ENCODE measurements at regions not wholly inside any gene's neighbourhood (a gene's known extent, or its start where the extent isn't known, plus 50 kb on each side); places are given as distances from the start of the nearest gene placed in this dataset.

DNA sequence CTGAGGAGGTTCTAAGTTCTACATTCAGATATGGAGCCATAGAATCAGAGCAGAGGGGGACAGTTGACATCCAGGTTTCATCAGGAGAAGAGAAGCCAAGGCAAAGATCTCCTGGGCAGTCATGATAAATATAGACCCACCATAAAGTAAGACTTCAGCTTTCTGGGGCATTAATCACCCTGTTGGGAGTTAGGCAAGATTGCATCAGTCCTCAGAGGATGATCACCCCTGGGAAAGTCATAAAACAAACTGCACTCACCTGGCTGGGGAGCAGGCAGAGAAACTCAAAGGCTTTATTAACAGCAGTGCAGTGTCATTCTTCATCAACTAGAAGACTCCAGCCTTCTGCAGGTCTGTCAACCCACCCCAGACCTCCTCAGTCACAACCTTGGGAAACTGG, 301.3 kb upstream of the JARID2 start:
- no peak for DNase-seq (ENCODE audit: low read depth)

DNA sequence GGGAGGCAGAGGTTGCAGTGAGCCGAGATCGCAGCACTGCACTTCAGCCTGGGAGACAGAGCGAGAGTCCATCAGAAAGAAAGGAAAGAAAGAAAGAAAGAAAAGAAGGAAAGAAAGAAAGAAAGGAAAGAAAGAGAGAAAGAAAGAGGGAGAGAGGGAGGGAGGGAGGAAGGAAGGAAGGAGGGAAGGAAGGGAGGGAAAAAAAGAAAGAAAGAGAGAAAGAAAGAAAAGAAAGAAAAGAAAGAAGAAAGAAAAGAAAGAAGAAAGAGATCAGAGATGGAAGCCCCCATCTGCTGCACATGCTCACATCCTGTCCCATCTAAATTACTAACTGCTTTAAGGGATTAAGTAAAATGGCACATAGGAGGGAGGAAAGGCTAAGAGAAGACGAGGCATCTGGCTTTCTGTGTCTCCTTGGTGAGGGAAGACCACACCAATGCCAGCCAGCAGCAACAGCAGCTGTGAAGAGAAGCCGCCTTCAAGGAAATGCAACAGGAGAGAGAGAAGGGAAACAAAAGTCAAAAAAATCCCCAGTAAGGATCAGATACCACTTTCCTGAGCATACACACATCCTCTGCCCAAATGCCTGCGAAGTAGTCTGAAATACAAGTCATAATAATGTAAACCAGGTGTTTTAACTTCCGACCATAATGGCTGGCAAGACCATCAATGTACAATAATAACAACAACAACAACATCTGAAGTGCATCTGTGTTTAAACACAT, 300.2 kb upstream of the JARID2 start:
- no peak for DNase-seq (ENCODE audit: low read depth)

DNA sequence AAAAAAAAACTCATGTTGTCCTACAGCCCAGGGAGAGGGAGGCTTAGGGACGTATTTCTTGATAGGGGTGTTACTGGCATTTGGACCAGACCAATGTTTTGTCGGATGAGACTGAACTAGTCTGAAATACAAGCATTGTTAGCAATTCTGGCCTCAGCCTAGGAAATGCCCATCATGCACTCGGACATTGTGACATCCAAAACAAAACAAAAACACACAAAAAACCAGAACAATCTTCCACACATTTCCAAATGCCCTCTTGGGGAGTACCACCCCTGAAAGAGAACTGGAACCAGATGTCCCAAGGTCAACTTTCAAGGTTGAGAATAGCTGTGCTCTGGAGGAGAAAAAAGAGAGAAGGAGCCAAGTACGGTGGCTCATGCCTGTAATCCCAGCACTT, 299.1 kb upstream of the JARID2 start:
- no peak for DNase-seq (ENCODE audit: low read depth)

DNA sequence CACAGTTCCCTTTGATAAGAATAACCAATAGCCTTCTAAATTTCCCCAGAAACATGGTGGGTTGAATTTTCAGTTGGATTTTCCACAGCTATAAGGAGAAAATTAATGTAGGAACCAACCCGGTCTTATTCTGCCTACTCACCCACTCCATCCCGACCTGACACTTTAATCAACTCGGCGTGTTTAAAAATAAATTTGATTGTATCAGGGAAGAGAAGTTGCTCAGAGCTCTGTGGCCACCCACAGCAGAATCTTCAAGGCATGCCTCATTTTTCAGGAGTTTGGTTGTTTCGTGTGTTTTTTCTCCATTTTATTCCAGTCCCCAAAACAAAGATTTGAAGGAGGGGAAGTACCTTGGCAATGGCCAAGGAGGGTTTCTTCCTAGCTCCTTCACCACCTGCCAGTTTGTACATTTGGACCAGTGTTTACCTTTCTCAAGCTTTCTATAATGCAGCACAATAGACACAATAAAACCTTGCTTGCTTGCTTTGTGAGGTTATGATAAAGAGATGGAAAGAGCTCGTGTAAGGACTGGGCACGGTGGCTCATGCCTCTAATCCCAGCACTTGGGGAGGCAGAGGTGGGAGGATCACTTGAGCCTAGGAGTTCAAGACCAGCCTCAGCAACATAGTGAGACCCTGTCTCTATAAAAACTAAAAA, 297.2 kb upstream of the JARID2 start:
- DNase-seq (ENCODE audit: low read depth): no peak

DNA sequence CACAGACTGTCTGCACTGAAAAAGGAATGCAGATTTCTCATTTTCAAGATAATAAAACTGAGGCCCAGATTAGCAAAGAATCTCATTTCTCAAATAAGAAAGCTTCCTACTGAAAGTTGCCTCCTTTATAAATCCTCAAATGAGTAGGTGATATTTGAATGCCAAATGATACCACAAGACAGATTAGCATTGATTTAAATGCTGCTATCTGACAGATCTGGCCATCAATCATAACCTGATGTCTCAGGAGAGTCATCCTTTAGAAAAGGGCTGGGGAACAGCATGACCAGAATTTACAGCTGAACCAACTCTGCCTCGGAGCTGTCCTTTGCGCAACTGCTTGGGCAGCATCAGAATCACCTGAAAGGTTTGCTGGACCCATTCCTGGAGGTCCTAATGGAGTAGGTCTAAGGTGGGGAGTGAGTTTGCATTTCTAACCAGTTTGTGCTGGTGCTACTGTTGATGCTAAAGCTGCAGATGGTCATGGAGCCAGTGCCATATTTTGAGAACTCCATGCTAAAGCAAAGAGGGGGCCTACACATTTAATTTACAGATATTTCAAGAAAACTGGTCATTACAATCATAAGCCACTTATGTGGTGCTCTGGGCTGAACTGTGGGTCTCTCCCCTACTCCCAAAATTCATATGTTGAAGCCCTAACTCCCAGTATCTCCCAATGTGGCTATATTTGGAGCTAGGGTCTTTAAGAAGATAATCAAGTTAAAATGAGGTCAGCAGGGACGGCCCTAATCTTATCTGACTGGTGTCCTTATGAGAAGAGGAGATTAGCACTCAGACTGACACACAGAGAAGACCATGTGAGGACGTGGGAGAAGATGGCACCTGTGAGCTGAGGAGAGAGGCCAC, 295.5 kb upstream of the JARID2 start:
- no peak for DNase-seq (ENCODE audit: low read depth)

DNA sequence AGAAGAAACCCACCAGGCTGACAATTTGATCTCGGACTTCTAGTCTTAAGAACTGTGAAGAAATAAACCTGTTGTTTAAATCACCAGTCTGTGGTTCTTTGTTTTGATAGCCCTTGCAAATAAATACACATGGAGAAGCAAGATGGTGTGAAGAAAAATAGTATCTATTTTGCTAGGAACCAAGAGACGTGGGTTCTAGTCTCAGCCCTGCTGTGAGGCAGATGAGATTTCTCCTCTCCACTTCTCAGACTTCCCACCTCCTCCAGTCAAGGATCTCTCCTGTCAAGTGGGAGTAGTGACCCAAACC, 294.9 kb upstream of the JARID2 start:
- DNase-seq (ENCODE audit: low read depth): no peak

DNA sequence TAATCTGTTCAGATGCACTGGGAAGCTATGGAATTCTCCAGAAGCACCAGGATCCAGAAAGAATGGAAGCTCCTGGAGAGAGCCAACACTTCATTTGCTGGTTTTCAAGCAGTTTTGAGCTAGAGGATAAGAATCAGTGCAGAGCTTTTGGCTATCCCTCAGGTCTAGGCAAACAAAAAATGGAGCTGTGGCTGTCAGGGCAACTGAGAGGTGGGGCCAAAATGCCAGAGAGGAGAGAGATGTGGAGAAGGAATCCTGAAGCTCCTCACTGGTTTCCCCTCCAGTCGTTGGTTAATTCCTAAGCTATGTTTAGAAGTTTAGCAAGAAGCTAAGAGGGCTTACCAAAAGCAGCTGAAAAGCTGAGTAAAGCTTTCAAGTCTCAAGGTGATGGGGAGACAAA, 294.2 kb upstream of the JARID2 start:
- DNase-seq (ENCODE audit: low read depth): no peak

DNA sequence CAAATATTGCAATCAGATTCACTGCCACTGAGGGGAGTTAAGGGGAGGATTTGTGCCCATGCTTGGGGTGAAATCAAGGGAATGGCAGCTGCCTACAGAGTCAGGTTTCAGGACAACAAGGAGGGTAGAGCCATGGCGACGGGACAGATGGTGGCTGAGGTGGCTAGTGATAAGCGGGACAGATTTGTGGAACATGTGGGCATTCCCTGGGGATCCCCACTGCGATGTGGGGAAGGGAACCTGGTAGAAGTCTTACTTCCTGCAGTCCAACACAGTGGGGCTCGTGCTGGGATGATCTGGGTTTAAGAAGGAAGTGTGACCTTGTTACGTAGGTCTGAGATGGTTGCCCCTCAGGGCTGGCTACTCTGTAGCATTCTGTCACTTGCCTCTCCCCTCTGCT, 292.0 kb upstream of the JARID2 start:
- no peak for DNase-seq (ENCODE audit: low read depth)

DNA sequence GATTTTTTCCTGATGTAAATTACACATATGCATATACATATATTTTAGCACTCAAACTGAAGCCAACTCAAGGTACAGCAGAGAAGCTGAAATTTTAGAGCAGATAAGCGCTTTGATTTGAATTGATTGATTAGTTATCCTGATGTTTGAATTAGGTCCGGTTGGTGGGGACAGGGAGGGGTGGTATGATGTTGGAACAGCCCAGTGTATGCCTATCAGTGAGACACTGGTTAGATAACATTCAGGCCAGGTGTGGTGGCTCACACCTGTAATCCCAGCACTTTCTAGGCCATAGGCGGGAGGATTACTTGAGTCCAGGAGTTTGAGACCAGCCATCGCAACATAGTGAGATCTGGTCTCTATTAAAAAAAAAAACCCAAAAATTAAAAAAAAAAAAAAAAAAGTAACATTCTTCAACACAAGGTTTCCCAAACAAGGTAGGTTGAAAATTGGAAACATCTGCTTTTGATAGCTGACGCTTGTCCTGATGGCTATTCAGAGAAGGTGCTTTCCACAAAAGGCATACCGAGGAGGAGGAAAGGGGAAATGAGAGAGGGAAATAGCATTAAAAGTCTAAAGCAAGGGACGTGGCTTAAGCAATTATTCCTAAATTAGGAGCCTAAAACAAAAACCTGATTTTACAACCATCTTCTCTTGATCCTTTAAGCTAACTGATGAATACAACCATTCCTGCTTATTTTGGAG, 288.4 kb upstream of the JARID2 start:
- DNase-seq (ENCODE audit: low read depth): no peak

DNA sequence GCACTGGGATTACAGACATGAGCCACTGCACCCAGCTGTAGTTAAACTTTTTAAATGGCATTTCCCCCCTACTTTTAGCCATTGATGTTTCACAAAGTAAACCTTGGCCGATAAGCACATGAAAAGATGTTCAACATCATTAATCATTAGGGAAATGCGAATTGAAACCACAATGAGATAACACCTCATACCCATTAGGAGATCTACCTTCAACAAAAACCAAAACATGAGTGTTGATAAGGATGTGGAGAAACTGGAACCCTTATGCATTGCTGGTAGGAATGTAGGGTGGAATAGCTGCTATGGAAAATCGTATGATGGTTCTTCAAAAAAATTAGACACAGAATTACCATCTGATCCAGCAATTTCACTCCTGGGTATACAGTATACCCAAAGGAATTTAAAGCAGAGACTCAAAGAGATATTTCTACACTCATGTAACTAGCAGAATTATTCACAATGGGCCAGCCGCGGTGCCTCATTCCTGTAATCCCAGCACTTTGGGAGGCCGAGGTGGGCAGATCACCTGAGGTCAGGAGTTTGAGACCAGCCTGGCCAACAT, 286.5 kb upstream of the JARID2 start:
- DNase-seq (ENCODE audit: low read depth): no peak

DNA sequence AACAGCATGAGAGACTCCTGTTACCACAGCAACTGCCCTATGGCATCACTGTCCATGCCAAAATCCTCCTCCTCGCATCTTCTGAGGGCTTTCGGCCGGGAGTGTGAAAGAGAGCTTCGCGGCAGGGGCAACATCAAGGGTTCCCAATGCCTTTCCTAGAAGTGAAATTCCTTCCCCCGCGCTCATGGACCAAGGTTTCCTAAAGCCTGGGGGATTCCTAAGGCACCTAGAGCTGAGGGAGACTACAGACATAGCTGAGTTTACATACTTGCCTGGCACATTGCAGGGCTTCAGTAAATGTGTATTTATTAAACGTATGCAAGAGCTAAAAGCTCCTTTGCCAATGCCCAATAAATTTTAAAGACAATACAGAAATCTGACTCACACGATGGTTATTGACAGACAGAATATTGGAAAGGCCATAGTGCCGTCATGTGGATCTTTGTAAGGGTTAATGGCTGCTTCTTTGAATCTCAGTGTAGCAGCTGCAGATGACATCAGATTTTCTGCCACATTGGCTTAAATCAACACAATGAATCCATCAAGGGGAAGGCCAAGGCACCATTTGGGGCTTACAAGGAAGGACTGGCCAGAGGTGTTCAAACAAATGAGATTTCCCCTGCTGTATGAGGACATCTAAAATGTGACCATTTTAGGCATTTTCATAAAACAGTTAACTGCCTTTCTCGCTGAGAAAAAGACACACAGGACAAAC, 281.2 kb upstream of the JARID2 start:
- no peak for DNase-seq (ENCODE audit: low read depth)

DNA sequence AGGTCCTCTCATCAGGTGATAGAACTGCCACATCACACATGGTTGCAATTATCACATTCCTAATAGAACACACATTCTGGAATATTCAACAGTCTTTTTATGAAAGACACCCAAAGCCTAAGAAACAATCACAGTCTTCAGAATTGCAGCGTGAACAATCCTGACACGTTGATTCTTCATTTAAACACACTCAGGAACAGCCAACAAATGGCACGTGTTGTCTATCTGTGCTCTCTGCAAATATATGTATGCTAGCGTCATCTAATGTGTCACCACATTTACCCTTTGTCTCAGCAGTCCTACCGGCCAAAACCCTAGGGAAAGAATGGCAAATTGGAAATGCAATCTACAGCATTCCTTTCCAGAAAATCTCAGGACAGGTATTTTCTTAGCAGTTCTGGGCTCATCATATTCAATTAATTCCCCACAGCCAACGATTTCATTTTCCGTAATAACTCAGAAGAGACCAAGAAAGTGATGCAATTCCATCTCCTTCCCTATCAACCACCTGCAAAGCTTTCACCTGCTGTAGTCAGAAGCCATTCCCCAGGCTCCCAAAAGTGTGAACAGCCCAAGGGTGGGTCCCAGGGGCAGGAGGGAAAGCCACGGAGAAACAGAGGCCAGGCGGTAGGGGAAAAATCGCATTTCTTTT, 280.3 kb upstream of the JARID2 start:
- no peak for DNase-seq (ENCODE audit: low read depth)

DNA sequence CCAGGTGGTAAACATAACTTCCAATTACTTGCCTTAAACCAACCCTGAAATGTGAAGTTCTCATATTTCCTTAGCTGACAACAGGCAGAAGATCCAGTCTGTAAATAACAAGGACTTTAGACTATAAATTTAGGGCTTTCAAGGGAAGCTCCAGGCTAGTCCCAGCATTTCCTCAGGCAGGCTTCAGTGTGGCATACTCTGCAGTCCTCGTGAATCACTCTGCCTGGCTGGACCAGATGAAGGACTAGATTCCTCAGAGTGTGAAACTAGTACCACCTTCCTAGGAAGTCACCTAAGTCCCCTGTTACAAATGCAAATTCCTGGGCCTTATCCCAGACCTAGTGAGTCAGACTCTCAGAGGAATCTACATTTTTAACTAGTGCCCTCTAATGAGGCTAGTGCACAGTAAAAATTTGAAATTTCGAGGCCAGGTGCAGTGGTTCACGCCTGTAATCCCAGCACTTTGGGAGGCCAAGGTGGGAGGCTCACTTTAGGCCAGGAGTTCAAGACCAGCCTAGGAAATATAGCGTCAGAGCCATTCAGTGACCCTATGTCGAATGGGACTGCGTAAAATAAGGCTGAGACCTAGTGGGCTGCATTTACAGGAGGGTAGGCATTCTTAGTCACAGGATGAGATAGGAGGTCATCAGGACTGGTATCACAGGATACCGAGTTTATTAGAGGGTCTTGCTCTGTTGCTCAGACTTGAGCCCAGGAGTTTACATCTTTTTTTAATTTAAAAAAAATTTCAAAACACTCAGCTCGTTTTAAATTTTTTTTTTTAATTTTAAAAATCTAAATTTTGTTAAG, 279.6 kb upstream of the JARID2 start:
- DNase-seq (ENCODE audit: low read depth): no peak

DNA sequence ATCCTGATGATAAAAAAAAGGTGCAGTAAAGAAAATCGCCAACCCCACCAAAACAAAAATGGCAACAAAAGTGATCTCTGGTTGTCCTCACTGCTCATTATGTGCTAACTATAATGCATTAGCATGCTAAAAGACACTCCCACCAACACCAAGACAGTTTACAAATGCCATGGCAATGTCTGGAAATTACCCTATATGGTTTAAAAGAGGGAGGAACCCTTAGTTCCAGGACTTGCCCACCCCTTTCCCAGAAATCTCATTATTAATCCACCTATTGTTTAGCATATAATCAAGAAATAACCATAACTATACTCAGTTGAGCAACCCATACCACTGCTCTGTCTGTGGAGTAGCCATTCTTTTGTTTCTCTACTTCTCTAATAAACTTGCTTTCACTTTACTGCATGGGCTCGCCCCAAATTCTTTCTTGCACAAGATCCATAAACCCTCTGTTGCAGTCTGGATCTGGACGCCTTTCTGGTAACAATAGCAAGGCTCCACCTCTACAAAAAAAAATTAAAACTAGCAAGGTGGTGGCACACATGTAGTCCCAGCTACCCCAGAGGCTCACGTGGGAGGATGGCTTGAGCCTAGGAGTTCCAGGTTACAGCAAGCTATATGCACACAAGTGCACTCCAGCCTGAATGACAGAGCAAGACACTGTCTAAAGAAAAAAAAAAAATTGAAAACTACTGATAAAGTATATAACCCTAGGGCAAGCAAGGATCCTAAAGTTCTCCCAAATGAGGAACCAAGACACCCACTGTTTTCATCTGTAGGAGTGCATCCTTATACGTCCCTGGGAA, 278.8 kb upstream of the JARID2 start:
- DNase-seq (ENCODE audit: low read depth): no peak

DNA sequence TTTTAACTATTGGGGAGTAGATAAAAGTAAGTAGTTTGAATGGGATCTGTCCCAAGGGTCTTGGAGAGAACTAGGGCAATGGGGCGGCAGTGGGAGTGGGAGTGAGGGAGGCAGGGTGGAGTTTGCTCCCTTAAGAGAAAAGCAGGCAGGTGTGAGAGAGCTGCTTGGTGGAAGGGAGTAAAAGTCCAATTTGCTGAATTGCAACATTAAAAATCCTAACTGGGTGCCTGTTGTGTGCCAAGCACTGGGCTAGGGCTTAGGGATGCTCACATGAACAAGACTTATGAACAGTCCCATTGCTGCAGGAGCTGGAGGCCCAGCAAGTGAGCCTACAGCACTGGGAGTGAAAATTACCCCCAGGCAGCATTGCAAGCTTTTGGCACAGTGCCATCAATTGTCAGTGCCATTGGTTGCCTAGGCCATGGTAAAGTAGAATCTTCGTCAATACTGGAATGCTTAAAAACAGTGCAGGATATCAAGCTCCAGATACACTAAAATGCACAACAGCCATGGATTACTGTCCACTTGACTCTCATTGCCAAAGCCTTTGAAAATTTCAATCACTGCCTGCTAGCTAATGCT, 277.7 kb upstream of the JARID2 start:
- DNase-seq (ENCODE audit: low read depth): no peak

DNA sequence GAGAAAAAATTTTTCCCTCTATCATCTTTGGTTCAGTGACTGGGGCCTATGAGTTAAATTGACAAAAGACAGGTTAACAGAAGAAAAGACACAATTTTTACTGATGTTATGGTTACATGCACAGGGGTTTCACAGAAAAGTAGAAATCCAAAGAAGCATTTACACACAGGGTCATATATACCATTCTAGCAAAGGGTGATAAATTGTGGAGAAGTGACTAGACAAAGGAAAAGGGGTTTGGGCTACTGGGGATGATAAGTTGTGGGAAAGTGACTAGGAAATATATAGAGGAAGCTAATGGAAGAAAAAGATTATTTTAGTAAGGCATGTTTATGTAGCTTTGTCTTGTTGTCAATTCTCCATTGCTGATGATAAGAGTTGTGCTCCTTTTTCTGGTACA, 276.7 kb upstream of the JARID2 start:
- no peak for DNase-seq (ENCODE audit: low read depth)

DNA sequence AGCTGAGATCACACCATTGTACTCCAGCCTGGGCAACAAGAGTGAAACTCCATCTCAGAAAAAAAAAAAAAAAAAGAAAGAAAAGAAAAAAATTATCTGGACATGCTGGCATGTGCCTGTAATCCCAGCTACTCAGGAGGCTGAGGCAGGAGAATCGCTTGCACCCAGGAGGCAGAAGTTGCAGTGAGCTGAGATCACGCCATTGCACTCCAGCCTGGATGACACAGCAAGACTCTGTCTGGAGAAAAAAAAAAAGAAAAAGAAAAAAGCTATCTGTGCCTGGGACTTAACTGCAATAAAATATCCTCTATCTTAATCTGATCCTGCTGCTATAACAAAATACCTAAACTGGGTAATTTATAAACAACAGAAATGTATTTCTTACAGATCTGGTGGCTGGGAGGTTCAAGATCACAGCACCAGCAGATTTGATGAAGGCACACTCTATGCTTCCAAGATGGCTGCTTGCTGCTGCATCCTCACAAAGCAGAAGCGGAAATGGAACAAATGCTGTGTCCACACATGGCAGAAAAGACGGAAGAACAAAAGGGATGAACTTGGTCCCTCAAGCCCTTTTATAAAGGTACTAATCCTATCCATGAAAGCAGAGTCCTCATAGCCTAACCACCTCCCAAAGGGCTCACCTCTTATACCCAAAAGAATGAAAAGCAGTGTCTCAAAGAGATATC, 273.3 kb upstream of the JARID2 start:
- DNase-seq (ENCODE audit: low read depth): no peak

DNA sequence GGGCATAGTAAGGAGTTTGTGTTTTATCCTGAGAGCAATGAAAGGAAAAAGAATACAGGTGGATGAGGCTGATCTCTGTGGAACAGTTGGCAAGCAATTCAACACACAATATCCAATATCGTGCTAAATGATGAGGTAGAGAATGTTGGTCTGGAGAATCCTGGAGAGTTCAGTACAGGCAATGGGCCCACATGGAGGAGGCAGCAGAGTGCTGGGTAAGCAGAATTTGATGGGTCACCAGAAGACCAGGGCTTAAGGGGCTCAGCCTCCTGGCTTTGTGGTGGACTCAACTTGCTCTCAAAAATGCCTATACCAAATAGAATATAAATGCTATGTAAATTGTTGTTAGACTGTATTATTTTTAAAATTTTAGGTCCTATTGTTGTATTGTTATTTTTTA, 271.5 kb upstream of the JARID2 start:
- no peak for DNase-seq (ENCODE audit: low read depth)
